Ovary (tissue), 3 donors: ENCODE measurements at regions not wholly inside any gene's neighbourhood (a gene's known extent, or its start where the extent isn't known, plus 50 kb on each side); places are given as distances from the start of the nearest gene placed in this dataset.

ENCODE experiments used
- EP300 ChIP-seq: sonication (generic); formaldehyde crosslinking; IDR thresholded peaks from one replicate; pipeline ENCODE4 v1.6.1; 2017; ENCODE audit warnings: antibody characterized with exemption
- POLR2A ChIP-seq: fragments of 450-650 bp; IDR thresholded peaks from one replicate; pipeline ENCODE4 v1.6.1; 2017; ENCODE audit warnings: antibody characterized with exemption, mild to moderate bottlenecking, moderate library complexity
- TF ChIP-seq, protein P1 (sequence below), 3 donors: fragments of 450-650 bp in 2 of 3; fragments of 200-600 bp in 1 of 3; IDR thresholded peaks; one replicate each; pipeline versions ENCODE4 v1.5.1 to v1.8.0; 2016 to 2022; ENCODE audit warnings: antibody characterized with exemption in 3 of 3, mild to moderate bottlenecking in 1 of 3
- donor health status: DM: no; HTN: no; CAD: no.

DNA sequence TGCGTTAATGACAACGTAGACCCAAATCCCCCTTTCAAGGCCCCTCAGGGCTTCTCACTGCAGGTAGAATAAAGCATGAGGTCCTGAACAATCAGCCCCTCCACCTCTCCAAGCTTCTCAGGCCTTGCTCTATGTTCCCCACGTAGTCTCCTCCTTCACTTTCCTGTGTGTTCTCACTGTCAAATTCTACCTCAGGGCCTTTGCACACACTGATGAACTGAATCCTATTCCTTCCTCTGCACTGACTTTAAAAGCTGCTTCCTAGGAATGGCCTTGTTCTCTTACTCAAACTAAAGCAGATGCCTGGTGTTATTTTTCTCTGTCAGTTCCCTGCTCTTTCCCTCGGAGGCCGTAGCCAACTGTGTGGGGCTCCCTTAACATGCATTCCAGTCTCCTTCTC is 66.8 kb upstream of the EDN1 start:
- TF ChIP-seq POLR2A (no peak), EP300 (no peak)
- TF ChIP-seq, protein P1, sequence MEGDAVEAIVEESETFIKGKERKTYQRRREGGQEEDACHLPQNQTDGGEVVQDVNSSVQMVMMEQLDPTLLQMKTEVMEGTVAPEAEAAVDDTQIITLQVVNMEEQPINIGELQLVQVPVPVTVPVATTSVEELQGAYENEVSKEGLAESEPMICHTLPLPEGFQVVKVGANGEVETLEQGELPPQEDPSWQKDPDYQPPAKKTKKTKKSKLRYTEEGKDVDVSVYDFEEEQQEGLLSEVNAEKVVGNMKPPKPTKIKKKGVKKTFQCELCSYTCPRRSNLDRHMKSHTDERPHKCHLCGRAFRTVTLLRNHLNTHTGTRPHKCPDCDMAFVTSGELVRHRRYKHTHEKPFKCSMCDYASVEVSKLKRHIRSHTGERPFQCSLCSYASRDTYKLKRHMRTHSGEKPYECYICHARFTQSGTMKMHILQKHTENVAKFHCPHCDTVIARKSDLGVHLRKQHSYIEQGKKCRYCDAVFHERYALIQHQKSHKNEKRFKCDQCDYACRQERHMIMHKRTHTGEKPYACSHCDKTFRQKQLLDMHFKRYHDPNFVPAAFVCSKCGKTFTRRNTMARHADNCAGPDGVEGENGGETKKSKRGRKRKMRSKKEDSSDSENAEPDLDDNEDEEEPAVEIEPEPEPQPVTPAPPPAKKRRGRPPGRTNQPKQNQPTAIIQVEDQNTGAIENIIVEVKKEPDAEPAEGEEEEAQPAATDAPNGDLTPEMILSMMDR (IDR thresholded peaks at IDR 0.05), result no peak
